Progenitor cell of endocrine pancreas (in vitro differentiated cells): ENCODE measurements at regions not wholly inside any gene's neighbourhood (a gene's known extent, or its start where the extent isn't known, plus 50 kb on each side); places are given as distances from the start of the nearest gene placed in this dataset.

ENCODE experiments used
- DNase-seq: peaks from one replicate; pipeline ENCODE4 v3.0.0; 2021; ENCODE audit warnings: low spot score; ENCODE audit not compliant: unreplicated experiment
- H3K27ac Mint-ChIP-seq: 2 replicates; pipeline ENCODE4 v1.8.0; 2021; ENCODE audit warnings: mild to moderate bottlenecking, moderate library complexity, mixed read lengths
- H3K27me3 Mint-ChIP-seq: 2 replicates; pipeline ENCODE4 v1.8.0; 2021; ENCODE audit warnings: mixed read lengths
- H3K36me3 Mint-ChIP-seq: 2 replicates; pipeline ENCODE4 v1.8.0; 2022; ENCODE audit warnings: mixed read lengths; ENCODE audit not compliant: insufficient read depth
- H3K4me1 Mint-ChIP-seq: 2 replicates; pipeline ENCODE4 v1.8.0; 2021; ENCODE audit warnings: low read depth, mixed read lengths
- H3K4me3 Mint-ChIP-seq: 2 replicates; pipeline ENCODE4 v1.8.0; 2021; ENCODE audit warnings: low read depth, mild to moderate bottlenecking, moderate library complexity, mixed read lengths
- H3K9me3 Mint-ChIP-seq: 2 replicates; pipeline ENCODE4 v1.8.0; 2021; ENCODE audit warnings: low read depth, mixed read lengths
- TF ChIP-seq, protein P1 (sequence below): fragments of 200-600 bp; sonication (generic); IDR thresholded peaks from one replicate; pipeline ENCODE4 v1.5.0; 2021; ENCODE audit warnings: antibody characterized with exemption, mild to moderate bottlenecking; ENCODE audit not compliant: unreplicated experiment

DNA sequence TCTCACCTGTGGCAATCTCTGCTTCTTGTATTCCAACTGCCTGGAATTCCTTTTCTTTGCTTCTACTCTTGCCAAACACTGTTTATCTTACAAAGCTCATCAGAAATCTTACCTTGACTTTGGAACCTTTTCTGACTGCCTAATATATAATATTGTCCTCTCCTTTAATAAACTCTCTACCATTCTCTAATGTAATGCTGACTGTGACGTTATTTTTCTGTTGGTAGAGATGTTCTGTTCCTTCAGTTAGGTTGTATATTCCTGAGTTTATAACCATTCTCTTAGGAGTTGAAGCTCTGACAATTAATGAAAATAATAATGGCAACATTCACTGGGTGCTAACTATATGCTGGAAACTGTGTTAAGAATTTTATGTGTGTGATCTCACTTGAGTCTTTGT, 188.8 kb upstream of the ATP10B start:
- DNase-seq = no peak
- Mint-ChIP-seq H3K27ac (no peak overlapping the region), H3K9me3 (peaks cover 13% of the 10 kb centered on the region), H3K4me3 (no peak overlapping the region), H3K36me3 (no peaks in the 10 kb centered on the region), H3K4me1 (peaks cover 5% of the 10 kb centered on the region), H3K27me3 (no peaks in the 10 kb centered on the region)
- TF ChIP-seq, protein P1, sequence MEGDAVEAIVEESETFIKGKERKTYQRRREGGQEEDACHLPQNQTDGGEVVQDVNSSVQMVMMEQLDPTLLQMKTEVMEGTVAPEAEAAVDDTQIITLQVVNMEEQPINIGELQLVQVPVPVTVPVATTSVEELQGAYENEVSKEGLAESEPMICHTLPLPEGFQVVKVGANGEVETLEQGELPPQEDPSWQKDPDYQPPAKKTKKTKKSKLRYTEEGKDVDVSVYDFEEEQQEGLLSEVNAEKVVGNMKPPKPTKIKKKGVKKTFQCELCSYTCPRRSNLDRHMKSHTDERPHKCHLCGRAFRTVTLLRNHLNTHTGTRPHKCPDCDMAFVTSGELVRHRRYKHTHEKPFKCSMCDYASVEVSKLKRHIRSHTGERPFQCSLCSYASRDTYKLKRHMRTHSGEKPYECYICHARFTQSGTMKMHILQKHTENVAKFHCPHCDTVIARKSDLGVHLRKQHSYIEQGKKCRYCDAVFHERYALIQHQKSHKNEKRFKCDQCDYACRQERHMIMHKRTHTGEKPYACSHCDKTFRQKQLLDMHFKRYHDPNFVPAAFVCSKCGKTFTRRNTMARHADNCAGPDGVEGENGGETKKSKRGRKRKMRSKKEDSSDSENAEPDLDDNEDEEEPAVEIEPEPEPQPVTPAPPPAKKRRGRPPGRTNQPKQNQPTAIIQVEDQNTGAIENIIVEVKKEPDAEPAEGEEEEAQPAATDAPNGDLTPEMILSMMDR = no peak

DNA sequence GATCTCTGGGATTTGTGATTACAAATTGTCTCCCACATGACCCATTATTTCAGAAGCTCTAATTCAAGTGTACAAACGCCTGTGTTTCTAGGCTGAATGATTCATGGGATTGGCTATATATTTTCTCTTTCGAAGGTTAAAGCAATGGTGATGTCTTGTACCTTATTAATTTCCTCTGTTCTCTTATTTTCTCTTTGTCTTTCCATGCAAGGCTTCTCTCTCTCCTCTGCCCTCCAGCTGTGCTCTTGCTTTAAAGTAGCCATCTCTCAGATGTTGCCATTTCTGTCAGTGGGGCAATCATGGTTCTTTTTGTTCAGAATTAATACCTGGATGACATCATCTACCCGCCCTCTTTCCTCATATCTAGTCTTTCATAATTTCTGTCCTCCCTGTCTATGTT, 184.3 kb upstream of the ATP10B start:
- no peaks in the 10 kb centered on the region for H3K27me3 Mint-ChIP-seq
- H3K9me3 Mint-ChIP-seq = peaks cover 13% of the 10 kb centered on the region
- DNase-seq = no peak
- no peaks in the 10 kb centered on the region for H3K4me1 Mint-ChIP-seq
- no peak overlapping the region for H3K27ac Mint-ChIP-seq
- no peaks in the 10 kb centered on the region for H3K36me3 Mint-ChIP-seq
- TF ChIP-seq, protein P1 = no peak
- H3K4me3 Mint-ChIP-seq = no peak overlapping the region

- no peak overlapping the region for H3K4me3 Mint-ChIP-seq
- H3K27ac Mint-ChIP-seq = no peak overlapping the region
- no peaks in the 10 kb centered on the region for H3K27me3 Mint-ChIP-seq
- H3K36me3 Mint-ChIP-seq = no peaks in the 10 kb centered on the region
- peaks cover 13% of the 10 kb centered on the region for H3K9me3 Mint-ChIP-seq
- no peaks in the 10 kb centered on the region for H3K4me1 Mint-ChIP-seq
- DNase-seq = no peak
- TF ChIP-seq, protein P1 = no peak
Observed at GRCh38 chr5:161034451-161034850, 182.4 kb upstream of the ATP10B start.

GRCh38 chr5:161030229-161030628, 178.2 kb upstream of the ATP10B start:
- H3K27me3 Mint-ChIP-seq = no peaks in the 10 kb centered on the region
- H3K4me1 Mint-ChIP-seq = peaks cover 3% of the 10 kb centered on the region

DNA sequence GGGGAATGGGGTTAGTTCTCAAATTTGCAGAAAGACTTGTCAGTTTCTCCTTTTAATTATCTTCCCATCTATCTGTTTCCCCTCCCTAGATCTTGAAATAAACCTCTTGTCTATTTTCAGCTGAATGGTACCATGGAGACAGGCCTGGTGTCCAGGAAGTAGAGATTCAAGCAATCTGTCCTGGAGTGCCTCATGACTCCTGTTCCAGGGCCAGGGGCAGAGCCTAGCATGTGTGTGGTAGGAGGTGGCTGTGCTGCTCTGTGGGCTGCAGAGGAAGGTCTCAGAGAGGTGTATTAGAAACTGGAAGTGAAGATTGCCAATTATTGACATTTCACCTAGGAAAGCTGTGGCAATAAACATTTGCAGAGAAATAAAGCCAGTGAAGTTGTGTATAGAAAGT, 175.8 kb upstream of the ATP10B start:
- no peak for DNase-seq
- H3K36me3 Mint-ChIP-seq = no peaks in the 10 kb centered on the region
- TF ChIP-seq, protein P1 = no peak
- H3K4me1 Mint-ChIP-seq = peaks cover 6% of the 10 kb centered on the region
- no peaks in the 10 kb centered on the region for H3K9me3 Mint-ChIP-seq
- H3K27me3 Mint-ChIP-seq = no peaks in the 10 kb centered on the region
- H3K27ac Mint-ChIP-seq = no peak overlapping the region
- no peak overlapping the region for H3K4me3 Mint-ChIP-seq

More at GRCh38 chr5:161030229-161030628, 178.2 kb upstream of the ATP10B start:
- no peak for DNase-seq
- H3K9me3 Mint-ChIP-seq = no peaks in the 10 kb centered on the region
- TF ChIP-seq, protein P1 = no peak
- H3K27ac Mint-ChIP-seq = no peak overlapping the region
- no peaks in the 10 kb centered on the region for H3K36me3 Mint-ChIP-seq
- no peak overlapping the region for H3K4me3 Mint-ChIP-seq
